HL-60 (cell line): ENCODE measurements at regions not wholly inside any gene's neighbourhood (a gene's known extent, or its start where the extent isn't known, plus 50 kb on each side); places are given as distances from the start of the nearest gene placed in this dataset.

ENCODE experiments used
- DNase-seq, 2 experiments: peaks; one replicate each; pipeline ENCODE4 v3.0.0-alpha.2; 2010 to 2020; ENCODE audit warnings: low read depth in 1 of 2, low spot score in 1 of 2
- H3K27ac ChIP-seq: fragments of 250-450 bp; sonication (Bioruptor Pico); replicated peaks from 2 replicates; pipeline ENCODE4 v1.5.1; 2020; ENCODE audit warnings: mild to moderate bottlenecking, moderate library complexity
- H3K27me3 ChIP-seq: fragments of 250-450 bp; sonication (Bioruptor Pico); 2 replicates; pipeline ENCODE4 v1.5.1; 2021; ENCODE audit warnings: mild to moderate bottlenecking, moderate library complexity; ENCODE audit not compliant: insufficient read depth, poor library complexity, severe bottlenecking
- H3K4me3 ChIP-seq: replicated peaks from 2 replicates; pipeline ENCODE4 v1.5.1; 2011; ENCODE audit warnings: mild to moderate bottlenecking, control low read depth, low read length; ENCODE audit not compliant: insufficient read depth
- GABPA ChIP-seq: IDR thresholded peaks from 2 replicates; pipeline ENCODE4 v1.6.1; 2012; ENCODE audit warnings: low read depth
- POLR2AphosphoS5 ChIP-seq: IDR thresholded peaks from 2 replicates; pipeline ENCODE4 v1.6.1; 2012; ENCODE audit warnings: low read depth
- SPI1 ChIP-seq: IDR thresholded peaks from 2 replicates; pipeline ENCODE4 v1.6.1; 2012; ENCODE audit warnings: low read depth, mild to moderate bottlenecking, borderline replicate concordance
- TF ChIP-seq, protein P1 (sequence below): IDR thresholded peaks from one replicate; pipeline ENCODE4 v1.5.1; 2011; ENCODE audit warnings: low read length, control low read depth, inconsistent platforms; ENCODE audit not compliant: insufficient read depth
- TF ChIP-seq, protein P2 (sequence below): IDR thresholded peaks from 2 replicates; pipeline ENCODE4 v1.6.1; 2012; ENCODE audit warnings: low read depth; ENCODE audit not compliant: insufficient replicate concordance

DNA sequence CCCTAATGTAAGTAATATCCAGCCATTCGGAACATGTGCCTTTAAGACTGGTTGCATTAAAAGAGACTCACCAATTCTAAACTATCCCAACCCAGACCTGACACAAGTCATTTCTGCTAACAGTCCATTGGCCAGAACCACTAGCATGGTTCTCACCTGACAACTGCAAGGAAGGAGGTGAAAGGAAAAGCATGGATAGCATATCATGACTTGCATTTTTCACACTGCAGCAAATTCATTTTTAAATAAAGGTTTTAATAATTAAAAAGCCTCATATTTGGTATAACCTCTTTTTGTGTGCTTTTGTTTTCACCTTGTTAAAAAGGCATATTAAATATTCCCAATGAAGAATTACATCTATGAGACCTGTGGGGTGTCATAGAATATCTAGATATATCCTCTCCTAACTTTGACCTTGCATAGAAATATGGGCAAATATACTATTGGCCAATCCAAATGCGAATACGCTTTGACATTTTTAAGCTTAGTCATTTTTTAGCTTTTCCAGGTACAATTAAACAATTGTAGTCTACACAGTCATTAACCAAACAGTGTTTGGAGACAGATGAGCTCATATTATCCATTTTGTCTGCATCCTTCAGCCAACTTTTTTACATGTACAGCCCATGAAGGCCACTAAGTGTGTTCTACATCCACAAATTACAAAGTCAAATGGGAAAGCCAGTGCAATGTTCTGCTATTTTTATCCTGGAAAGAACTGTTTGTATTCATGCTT lies 295.3 kb downstream of the PDGFC start:
- no peak for TF ChIP-seq POLR2AphosphoS5
- TF ChIP-seq, protein P1, sequence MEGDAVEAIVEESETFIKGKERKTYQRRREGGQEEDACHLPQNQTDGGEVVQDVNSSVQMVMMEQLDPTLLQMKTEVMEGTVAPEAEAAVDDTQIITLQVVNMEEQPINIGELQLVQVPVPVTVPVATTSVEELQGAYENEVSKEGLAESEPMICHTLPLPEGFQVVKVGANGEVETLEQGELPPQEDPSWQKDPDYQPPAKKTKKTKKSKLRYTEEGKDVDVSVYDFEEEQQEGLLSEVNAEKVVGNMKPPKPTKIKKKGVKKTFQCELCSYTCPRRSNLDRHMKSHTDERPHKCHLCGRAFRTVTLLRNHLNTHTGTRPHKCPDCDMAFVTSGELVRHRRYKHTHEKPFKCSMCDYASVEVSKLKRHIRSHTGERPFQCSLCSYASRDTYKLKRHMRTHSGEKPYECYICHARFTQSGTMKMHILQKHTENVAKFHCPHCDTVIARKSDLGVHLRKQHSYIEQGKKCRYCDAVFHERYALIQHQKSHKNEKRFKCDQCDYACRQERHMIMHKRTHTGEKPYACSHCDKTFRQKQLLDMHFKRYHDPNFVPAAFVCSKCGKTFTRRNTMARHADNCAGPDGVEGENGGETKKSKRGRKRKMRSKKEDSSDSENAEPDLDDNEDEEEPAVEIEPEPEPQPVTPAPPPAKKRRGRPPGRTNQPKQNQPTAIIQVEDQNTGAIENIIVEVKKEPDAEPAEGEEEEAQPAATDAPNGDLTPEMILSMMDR: no peak
- TF ChIP-seq, protein P2, sequence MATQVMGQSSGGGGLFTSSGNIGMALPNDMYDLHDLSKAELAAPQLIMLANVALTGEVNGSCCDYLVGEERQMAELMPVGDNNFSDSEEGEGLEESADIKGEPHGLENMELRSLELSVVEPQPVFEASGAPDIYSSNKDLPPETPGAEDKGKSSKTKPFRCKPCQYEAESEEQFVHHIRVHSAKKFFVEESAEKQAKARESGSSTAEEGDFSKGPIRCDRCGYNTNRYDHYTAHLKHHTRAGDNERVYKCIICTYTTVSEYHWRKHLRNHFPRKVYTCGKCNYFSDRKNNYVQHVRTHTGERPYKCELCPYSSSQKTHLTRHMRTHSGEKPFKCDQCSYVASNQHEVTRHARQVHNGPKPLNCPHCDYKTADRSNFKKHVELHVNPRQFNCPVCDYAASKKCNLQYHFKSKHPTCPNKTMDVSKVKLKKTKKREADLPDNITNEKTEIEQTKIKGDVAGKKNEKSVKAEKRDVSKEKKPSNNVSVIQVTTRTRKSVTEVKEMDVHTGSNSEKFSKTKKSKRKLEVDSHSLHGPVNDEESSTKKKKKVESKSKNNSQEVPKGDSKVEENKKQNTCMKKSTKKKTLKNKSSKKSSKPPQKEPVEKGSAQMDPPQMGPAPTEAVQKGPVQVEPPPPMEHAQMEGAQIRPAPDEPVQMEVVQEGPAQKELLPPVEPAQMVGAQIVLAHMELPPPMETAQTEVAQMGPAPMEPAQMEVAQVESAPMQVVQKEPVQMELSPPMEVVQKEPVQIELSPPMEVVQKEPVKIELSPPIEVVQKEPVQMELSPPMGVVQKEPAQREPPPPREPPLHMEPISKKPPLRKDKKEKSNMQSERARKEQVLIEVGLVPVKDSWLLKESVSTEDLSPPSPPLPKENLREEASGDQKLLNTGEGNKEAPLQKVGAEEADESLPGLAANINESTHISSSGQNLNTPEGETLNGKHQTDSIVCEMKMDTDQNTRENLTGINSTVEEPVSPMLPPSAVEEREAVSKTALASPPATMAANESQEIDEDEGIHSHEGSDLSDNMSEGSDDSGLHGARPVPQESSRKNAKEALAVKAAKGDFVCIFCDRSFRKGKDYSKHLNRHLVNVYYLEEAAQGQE: no peak
- no peak for TF ChIP-seq SPI1
- no peak for TF ChIP-seq GABPA
- DNase-seq: no peak
- H3K4me3 ChIP-seq: no peak overlapping the region
- H3K27me3 ChIP-seq: no peaks in the 10 kb centered on the region
- no peak overlapping the region for H3K27ac ChIP-seq

DNA sequence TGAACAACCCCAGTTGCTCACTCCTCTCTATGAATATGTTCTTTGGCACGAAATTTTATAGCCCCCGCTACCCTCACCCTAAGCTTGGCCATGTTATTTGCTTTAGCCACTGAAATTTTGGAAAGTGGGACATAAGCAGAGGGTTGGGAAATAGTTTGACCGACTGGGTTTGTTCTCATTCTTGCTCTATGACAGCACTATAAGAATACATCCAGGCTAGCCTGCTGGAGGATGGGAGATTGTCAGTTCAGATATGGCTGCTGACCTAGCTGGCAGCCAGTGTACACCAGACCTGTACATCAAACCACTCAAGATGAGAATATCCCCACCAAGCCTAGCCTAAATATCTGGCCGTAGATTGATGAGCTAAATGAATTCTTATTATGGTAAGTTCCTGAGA lies 298.1 kb downstream of the PDGFC start:
- DNase-seq: no peak
- H3K27ac ChIP-seq: no peak overlapping the region
- no peak overlapping the region for H3K4me3 ChIP-seq
- no peaks in the 10 kb centered on the region for H3K27me3 ChIP-seq
- TF ChIP-seq, protein P1: no peak
- TF ChIP-seq GABPA: no peak
- TF ChIP-seq, protein P2: no peak
- TF ChIP-seq SPI1: no peak
- no peak for TF ChIP-seq POLR2AphosphoS5

DNA sequence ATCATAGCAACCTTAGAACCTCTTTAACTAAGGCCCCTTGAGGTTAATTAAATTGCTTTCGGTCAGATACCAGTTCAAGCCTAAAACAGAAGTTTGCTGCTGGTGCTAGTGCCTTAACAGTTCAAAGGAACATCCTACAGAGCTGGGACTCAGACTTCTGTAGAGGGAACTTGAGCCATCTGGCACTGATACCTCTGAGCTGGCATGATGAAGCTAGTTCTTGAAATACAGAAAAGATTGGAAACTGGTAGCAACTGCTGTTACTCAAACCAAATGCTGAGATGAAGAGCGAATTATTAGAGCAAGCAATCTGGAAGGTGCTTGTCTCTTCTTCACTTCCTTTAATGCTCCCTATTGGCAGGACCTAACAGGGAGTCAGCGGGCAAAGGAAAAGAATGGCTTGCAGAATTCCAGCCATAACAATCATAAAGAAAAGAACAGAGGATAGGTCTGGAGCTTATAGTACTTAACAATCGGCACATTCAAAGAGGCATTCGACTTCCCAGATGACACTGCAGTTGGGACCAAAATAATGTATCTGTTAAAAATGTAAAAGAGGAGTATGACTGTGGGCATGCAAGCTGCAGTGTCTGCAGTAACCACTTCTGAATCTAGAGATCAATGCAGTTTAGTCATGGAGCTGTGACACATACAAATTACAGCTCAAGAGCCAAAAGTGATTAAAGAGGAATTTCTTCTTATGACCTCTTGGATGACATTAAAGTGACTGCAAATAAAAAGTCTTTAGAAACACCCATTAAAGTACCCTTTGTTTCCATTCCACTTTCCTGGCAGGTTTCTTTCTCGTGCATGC lies 298.9 kb downstream of the PDGFC start:
- H3K27ac ChIP-seq: no peak overlapping the region
- no peak for DNase-seq

More for the DNA sequence above, 298.9 kb downstream of the PDGFC start:
- Histone ChIP-seq H3K27me3 (no peaks in the 10 kb centered on the region), H3K4me3 (no peak overlapping the region)
- TF ChIP-seq, protein P2: no peak
- TF ChIP-seq, protein P1: no peak
- TF ChIP-seq GABPA (no peak), SPI1 (no peak), POLR2AphosphoS5 (no peak)
